ENCODE measurements at regions not wholly inside any gene's neighbourhood (a gene's known extent, or its start where the extent isn't known, plus 50 kb on each side); places are given as distances from the start of the nearest gene placed in this dataset.

- TF ChIP-seq POLR2A (IDR thresholded peaks at IDR 0.05) (no peak), CTCF (IDR thresholded peaks at IDR 0.05 in 4 of 5, conservative IDR thresholded peaks at IDR 0.05 in 1 of 5) (no peak)
Observed at GRCh38 chr4:136307765-136308164, 1224.5 kb downstream of the PCDH18 start.
